ENCODE measurements at regions not wholly inside any gene's neighbourhood (a gene's known extent, or its start where the extent isn't known, plus 50 kb on each side); places are given as distances from the start of the nearest gene placed in this dataset.
A peak's percentile ranks its signal among the peaks of the same experiment; 100 is the strongest.

DNA sequence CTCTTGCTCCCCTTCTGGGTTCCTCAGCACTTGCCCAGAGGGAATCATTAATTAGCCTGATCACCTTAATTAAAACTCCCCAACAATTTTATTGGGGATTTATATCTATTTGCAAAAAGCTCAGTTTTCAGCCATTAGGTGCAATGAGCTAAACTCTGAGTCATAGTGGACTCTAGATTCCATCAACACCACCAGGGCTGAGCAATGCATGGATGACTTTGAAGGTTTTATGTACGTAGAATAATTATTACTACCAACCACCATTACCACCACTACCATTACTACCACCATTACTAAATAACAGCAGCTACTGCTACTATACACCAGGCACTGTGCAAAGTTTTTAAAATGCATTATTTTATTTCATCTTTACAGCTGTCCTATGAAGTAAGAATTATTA is 81.2 kb downstream of the ZNF621 start:
- H3K9me3 ChIP-seq (ENCODE audit: low read depth) = no peaks in the 10 kb centered on the region
- no peak overlapping the region for H3K27ac ChIP-seq
- H3K36me3 ChIP-seq = no peaks in the 10 kb centered on the region
- H3K27me3 ChIP-seq = no peaks in the 10 kb centered on the region
- no peak for DNase-seq (ENCODE audit: low read depth in 1 of 2, low spot score in 1 of 2)
- H3K4me3 ChIP-seq = no peak overlapping the region
- H3K4me1 ChIP-seq (ENCODE audit: low read depth) = no peaks in the 10 kb centered on the region
- TF ChIP-seq, protein P1, sequence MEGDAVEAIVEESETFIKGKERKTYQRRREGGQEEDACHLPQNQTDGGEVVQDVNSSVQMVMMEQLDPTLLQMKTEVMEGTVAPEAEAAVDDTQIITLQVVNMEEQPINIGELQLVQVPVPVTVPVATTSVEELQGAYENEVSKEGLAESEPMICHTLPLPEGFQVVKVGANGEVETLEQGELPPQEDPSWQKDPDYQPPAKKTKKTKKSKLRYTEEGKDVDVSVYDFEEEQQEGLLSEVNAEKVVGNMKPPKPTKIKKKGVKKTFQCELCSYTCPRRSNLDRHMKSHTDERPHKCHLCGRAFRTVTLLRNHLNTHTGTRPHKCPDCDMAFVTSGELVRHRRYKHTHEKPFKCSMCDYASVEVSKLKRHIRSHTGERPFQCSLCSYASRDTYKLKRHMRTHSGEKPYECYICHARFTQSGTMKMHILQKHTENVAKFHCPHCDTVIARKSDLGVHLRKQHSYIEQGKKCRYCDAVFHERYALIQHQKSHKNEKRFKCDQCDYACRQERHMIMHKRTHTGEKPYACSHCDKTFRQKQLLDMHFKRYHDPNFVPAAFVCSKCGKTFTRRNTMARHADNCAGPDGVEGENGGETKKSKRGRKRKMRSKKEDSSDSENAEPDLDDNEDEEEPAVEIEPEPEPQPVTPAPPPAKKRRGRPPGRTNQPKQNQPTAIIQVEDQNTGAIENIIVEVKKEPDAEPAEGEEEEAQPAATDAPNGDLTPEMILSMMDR (IDR thresholded peaks at IDR 0.05; ENCODE audit: low read depth, low read length) = no peak

- TF ChIP-seq, protein P1 (IDR thresholded peaks at IDR 0.05; ENCODE audit: low read depth, low read length) = no peak
- Histone ChIP-seq H3K36me3 (no peaks in the 10 kb centered on the region), H3K27ac (no peak overlapping the region), H3K4me1 (ENCODE audit: low read depth) (no peaks in the 10 kb centered on the region), H3K4me3 (no peak overlapping the region), H3K27me3 (no peaks in the 10 kb centered on the region), H3K9me3 (ENCODE audit: low read depth) (no peaks in the 10 kb centered on the region)
- DNase-seq (ENCODE audit: low read depth in 1 of 2, low spot score in 1 of 2) = peak in 1 of 2 donors; percentile 21
Measured at GRCh38 chr3:40608091-40608490, 83.3 kb downstream of the ZNF621 start.

GRCh38 chr3:40613306-40613705 is 88.5 kb downstream of the ZNF621 start:
- no peak for DNase-seq (ENCODE audit: low read depth in 1 of 2, low spot score in 1 of 2)
- H3K36me3 ChIP-seq = no peaks in the 10 kb centered on the region
- TF ChIP-seq, protein P1 (IDR thresholded peaks at IDR 0.05; ENCODE audit: low read depth, low read length) = no peak
- no peak overlapping the region for H3K27ac ChIP-seq
- H3K9me3 ChIP-seq (ENCODE audit: low read depth) = no peaks in the 10 kb centered on the region
- peaks cover 18% of the 10 kb centered on the region for H3K4me1 ChIP-seq (ENCODE audit: low read depth)
- H3K27me3 ChIP-seq = no peaks in the 10 kb centered on the region
- H3K4me3 ChIP-seq = no peak overlapping the region

DNA sequence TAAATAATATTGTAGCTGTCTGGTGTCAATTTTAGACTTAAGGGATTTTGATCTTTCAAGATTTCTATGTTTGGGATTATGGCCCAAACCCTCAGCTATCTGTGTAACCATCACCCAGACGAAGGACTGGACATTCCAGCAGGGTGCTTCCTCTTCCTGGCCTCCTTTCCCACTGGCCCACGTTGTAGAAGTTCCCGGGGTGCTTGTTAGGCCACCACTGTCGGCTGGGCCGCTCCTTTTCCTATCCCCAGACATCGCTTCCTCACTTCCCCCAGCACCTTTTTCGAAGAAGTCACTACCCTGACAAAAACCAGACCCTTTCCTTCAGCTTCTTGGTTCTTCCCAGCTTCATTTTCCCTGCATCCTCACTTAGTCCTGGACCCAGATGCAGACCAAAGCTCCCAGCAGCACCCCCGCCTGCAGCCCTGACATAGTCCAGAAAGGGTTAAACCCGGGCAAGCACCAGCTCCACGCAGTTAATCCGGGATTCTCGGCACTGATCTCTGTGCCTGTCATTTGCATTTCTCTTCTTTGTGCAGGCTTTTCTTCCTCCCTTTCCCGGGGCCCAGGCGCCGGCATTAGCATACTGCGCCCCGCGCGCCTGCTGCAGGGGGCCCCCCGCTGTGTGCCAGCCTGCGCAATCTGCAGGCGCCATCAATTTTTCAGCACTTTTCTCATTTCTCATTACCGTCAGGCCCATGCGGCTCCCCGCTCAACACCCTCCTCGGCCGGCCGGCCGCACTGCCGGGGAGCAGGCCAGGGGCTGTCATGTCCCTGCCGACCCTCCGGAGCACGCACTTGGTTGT is 90.6 kb downstream of the ZNF621 start:
- no peaks in the 10 kb centered on the region for H3K9me3 ChIP-seq (ENCODE audit: low read depth)
- no peaks in the 10 kb centered on the region for H3K36me3 ChIP-seq
- peak overlapping the region; percentile 22 for H3K4me3 ChIP-seq
- H3K27ac ChIP-seq = no peak overlapping the region
- peaks cover 18% of the 10 kb centered on the region for H3K4me1 ChIP-seq (ENCODE audit: low read depth)
- peak in 1 of 2 donors; percentile 37 for DNase-seq (ENCODE audit: low read depth in 1 of 2, low spot score in 1 of 2)
- TF ChIP-seq, protein P1 (IDR thresholded peaks at IDR 0.05; ENCODE audit: low read depth, low read length) = no peak
- H3K27me3 ChIP-seq = no peaks in the 10 kb centered on the region

- Histone ChIP-seq H3K4me3 (peak overlapping the region; percentile 22), H3K27ac (no peak overlapping the region), H3K4me1 (ENCODE audit: low read depth) (peaks cover 18% of the 10 kb centered on the region), H3K9me3 (ENCODE audit: low read depth) (no peaks in the 10 kb centered on the region), H3K36me3 (no peaks in the 10 kb centered on the region), H3K27me3 (no peaks in the 10 kb centered on the region)
- TF ChIP-seq, protein P1 (IDR thresholded peaks at IDR 0.05; ENCODE audit: low read depth, low read length) = no peak
- peak in 1 of 2 donors; percentile 25 for DNase-seq (ENCODE audit: low read depth in 1 of 2, low spot score in 1 of 2)
Measured at GRCh38 chr3:40615918-40616819, 91.4 kb downstream of the ZNF621 start.
